HG03575 (cell line): ENCODE measurements at regions not wholly inside any gene's neighbourhood (a gene's known extent, or its start where the extent isn't known, plus 50 kb on each side); places are given as distances from the start of the nearest gene placed in this dataset.
"Not testable (repeated sequence)": the region's sequence is repeated elsewhere in the genome, so short reads cannot be mapped to it uniquely, and the experiment has no call there.

ENCODE experiments used
- ATAC-seq: cut with Tn5 transposase; IDR thresholded peaks from one replicate; pipeline ENCODE4 v1.9.1; 2021; ENCODE audit not compliant: unreplicated experiment, insufficient number of reproducible peaks, low FRiP score; ENCODE audit errors: extremely low read depth

- ATAC-seq, result no peak
Measured at GRCh38 chr14:106269451-106270204, 743.2 kb downstream of the TMEM121 start.

DNA sequence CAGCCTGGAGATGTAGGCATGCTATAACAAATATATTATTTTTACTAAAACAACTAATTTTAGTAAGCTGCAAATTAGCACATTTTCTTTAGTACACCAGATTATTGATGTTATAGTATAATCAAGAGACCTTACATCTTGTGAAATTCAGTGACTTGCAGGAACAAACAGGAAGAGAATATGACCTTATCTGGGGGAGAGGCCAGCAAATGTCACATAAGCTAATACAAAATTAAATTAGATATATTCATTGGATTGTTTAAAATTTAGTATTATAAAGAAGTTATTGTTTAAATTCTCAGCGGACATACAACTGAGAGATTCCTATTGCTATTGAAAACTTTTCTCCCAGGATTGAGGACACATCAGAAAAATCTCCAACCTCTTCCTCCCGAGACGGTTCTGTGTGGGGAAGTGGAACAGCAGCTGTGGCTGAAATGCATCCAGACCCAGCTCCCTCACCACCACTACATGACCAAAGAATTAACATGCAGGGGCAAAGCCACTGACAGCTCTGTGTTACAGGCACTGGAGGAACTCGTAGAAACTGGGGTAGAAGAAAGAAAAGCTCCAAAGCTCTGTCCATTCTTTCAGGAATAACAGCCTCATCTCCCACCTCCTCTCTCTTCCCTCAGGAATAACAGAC lies 744.2 kb downstream of the TMEM121 start:
- ATAC-seq, result not testable (repeated sequence)

- ATAC-seq, result no peak
Measured at GRCh38 chr14:106276326-106277267, 750.2 kb downstream of the TMEM121 start.

GRCh38 chr14:106277503-106277902 lies 751.1 kb downstream of the TMEM121 start:
- no peak for ATAC-seq

- no peak for ATAC-seq
Measured at GRCh38 chr14:106280876-106281275, 754.5 kb downstream of the TMEM121 start.

DNA sequence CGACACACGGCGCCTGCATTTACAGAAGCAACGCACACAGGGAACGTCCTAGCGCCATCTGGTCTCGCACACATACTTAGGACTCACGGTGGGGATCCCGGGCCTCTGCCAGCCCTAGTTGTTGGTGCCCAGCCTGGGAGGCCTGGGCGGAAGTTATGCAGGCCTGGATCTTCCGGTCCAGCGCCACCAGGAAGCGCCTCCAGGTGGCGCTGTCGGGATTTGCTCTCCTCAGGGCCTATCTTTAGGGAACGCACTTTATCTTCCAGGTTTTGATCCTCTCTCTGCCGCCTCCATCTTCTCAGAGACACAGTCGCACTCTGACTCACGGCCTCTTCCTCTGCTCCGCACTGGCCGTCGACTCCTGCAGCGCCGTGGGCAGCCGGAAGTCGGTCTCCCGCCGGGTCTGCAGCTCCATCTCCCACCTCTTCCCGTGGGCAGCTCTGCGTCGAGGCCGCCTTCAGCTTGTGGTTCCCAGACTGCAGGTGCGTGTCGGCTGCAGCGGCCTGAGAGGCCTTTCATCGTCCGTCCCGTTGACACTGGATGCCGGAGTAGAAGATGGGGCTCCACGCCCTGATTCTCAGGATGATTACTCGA lies 760.4 kb downstream of the TMEM121 start:
- ATAC-seq, result no peak

DNA sequence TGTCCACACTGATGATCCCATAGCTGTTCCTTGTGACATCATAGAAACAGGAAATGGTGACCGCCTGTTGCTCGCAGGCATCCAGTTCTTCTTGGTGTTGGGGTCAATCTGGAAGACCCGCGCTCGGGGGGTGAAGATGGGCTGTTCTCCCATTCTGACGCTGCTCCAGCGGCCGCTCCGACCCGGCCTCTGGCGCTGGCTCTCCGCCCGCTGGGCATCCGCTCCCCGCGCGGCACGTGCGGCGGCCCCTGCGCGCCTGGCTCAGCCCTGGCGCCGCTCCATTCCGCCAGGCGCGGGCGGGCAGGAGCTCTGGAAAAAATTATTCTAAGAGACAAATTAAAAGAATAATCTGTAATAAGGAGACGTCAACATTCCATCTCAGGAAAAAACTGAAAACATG lies 761.1 kb downstream of the TMEM121 start:
- no peak for ATAC-seq

DNA sequence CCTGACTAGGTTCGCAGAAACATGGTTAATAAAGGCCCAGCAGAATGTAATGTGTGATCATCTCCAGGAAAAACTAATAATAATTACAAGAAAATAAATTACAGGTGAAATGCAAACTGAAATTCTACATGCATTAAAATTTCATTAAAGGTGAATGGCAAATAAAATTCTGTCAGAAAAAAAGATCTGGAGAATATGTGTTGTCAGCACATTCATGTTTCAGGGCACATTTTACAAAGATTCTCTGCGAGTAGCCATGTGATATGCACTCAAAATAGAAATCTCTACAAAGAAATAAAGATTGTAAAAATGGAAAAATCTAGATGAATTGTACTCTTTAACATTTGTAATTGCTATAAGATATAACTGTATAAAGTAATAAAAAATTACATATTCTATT lies 765.2 kb downstream of the TMEM121 start:
- ATAC-seq, result no peak

- no peak for ATAC-seq
Measured at GRCh38 chr14:106294324-106294723, 767.9 kb downstream of the TMEM121 start.

GRCh38 chr14:106300951-106301510 lies 774.6 kb downstream of the TMEM121 start:
- ATAC-seq, result not testable (repeated sequence)

- ATAC-seq, result not testable (repeated sequence)
Measured at GRCh38 chr14:106301609-106302008, 775.2 kb downstream of the TMEM121 start.

GRCh38 chr14:106302661-106303060 lies 776.3 kb downstream of the TMEM121 start:
- no peak for ATAC-seq

DNA sequence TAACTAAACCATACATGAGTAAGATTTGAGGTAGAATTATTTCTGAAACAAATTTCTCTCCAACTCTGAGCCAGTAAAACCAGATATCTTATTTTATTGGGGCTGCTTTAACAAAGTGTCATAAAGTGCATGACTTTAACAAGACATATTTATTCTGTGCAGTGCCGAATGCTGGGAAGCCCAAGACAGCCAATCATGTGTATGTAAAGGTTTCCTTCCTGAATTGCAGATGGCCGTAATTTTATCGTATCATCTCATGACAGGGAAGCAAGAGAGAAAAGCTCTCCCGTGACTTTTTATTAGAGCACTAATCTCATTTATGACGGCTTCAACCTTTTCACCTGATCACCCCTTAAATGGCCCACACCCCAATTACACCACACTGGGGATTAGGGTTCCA lies 777.9 kb downstream of the TMEM121 start:
- ATAC-seq, result no peak

DNA sequence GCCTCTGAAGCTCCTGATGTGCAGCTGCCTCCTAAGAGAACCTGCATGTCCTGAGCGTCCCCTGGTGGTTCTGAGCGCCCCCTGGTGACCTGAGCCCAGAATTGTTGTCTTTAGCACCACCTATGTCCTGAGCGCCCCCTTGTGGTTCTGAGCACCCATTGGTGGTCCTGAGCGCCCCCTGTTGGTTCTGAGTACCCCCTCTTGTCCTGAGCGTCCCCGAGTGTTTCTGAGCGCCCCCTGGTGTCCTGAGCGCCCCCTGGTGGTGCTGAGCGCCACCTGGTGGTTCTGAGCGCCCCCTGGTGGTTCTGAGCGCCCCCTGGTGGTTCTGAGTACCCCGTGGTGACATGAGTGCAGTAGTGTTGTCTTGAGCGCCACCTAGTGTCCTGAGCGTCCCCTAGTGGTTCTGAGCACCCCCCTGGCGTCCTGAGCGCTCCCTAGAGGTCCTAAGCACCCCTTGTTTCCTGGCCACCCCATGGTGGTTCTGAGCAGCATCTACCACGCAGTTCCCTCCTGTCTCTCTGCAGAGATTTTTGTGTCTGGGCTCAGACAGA lies 782.5 kb downstream of the TMEM121 start:
- ATAC-seq, result no peak

DNA sequence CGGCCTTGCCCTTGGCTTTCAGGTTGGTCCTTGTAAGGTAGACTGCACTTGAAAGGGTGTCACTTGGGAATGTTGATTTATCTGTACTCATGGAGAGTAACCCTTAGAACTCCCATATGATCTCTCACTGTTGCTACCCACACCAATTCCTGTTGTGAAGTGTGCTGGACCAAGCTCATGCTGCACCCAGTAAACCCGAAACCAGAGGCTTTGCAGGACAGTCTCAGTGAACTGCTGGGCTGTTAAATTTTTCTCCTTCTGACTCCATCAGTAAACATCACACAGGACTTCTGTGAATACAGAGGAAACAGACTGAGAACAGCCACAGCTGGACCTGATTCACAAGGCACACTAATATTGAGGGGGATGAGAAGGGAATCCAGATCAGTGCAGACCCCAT lies 783.0 kb downstream of the TMEM121 start:
- no peak for ATAC-seq

DNA sequence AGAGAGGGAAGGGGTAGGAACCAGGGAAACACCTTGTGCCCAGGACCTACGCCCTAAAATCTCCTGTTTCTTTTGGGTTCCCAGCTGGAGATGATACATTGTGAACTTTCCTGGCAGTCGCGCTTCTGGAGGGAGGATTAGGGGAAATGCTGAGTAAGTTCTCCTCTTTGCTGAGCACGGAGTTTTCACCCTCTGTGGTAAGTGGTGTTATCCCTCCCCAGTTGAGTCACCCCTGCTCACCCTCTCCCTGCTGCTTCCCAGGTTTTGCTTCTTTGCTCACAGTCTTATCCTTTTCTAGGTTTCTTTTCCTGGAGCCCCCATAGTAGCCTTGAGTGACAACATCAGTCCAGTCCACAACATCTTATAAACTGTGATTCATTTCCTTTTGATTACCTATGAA lies 789.1 kb downstream of the TMEM121 start:
- ATAC-seq, result no peak

DNA sequence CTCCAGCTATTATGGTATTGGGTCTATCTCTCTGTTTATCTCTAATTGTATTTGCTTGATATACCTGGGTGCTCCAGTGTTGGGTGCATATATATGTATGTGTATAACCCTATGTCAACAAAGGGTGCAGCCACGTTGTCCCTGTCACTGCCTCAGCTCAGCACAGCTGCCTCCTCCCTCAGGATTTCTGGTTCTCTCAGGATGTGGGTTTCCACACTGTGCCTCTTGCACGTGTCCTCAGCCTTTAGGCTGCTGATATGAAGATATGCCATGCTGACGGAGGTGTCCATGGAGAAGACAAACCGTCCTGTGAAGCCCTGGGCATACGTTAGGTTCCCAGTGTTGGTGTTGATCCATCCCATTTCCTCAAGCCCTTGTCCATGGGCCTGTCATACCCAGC lies 791.2 kb downstream of the TMEM121 start:
- ATAC-seq, result no peak

DNA sequence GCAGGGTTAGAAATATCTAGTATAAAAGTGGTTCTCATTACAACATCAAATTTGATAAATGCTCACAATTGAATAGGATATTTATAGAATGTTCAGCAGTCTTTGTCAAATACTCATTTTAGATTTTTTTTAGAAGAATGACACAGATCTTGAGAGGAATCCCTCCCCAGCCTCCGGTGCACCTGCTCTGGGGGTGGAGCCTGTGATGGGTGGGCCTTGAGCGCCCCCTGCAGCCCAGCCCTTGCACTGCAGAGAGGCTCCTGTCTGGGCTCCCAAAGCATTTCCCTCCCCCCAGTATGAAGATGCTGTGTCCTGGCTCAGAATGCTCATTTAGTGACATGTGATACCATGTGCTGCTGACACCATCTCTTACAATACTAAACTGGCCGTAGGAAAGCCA lies 792.3 kb downstream of the TMEM121 start:
- ATAC-seq, result no peak

- not testable (repeated sequence) for ATAC-seq
Measured at GRCh38 chr14:106323970-106324369, 797.6 kb downstream of the TMEM121 start.
